Astrocyte (in vitro differentiated cells and primary cell): ENCODE measurements at regions not wholly inside any gene's neighbourhood (a gene's known extent, or its start where the extent isn't known, plus 50 kb on each side); places are given as distances from the start of the nearest gene placed in this dataset.

Experiments used
- DNase-seq: peaks from one replicate; pipeline ENCODE4 v3.0.0-alpha.2; 2010; ENCODE audit warnings: low read depth
- FAIRE-seq: peaks from 2 replicates; lab custom pipeline; 2011; peaks lifted over from hg19 to GRCh38; lab: Jason Lieb, UNC
- H2AFZ ChIP-seq: 2 replicates; pipeline ENCODE4 v1.6.0; 2012; ENCODE audit warnings: low read depth, low read length, inconsistent platforms
- H3K27ac ChIP-seq: 2 replicates; pipeline ENCODE4 v1.5.1; 2011; ENCODE audit warnings: low read depth, low read length, inconsistent platforms
- H3K27me3 ChIP-seq: 2 replicates; pipeline ENCODE4 v1.6.0; 2011; ENCODE audit warnings: low read length, inconsistent platforms; ENCODE audit not compliant: insufficient read depth
- H3K36me3 ChIP-seq: 2 replicates; pipeline ENCODE4 v1.5.1; 2011; ENCODE audit warnings: low read length, inconsistent platforms; ENCODE audit not compliant: insufficient read depth
- H3K4me1 ChIP-seq: 2 replicates; pipeline ENCODE4 v1.5.1; 2011; ENCODE audit warnings: low read length, inconsistent platforms; ENCODE audit not compliant: insufficient read depth
- H3K4me2 ChIP-seq: 2 replicates; pipeline ENCODE4 v1.6.0; 2012; ENCODE audit warnings: low read length, inconsistent platforms
- H3K4me3 ChIP-seq: 2 replicates; pipeline ENCODE4 v1.5.1; 2011; ENCODE audit warnings: low read depth, mild to moderate bottlenecking, low read length, inconsistent platforms; ENCODE audit not compliant: insufficient read depth
- H3K79me2 ChIP-seq: 2 replicates; pipeline ENCODE4 v1.6.0; 2012; ENCODE audit warnings: mild to moderate bottlenecking, low read length, inconsistent platforms; ENCODE audit not compliant: insufficient read depth
- H3K9ac ChIP-seq: 2 replicates; pipeline ENCODE4 v1.6.0; 2012; ENCODE audit warnings: mild to moderate bottlenecking, low read length, inconsistent platforms
- H3K9me3 ChIP-seq: 2 replicates; pipeline ENCODE4 v1.5.1; 2012; ENCODE audit warnings: low read depth, mild to moderate bottlenecking, low read length, inconsistent platforms; ENCODE audit not compliant: insufficient read depth
- H4K20me1 ChIP-seq: 2 replicates; pipeline ENCODE4 v1.6.0; 2012; ENCODE audit warnings: low read length, inconsistent platforms; ENCODE audit not compliant: insufficient read depth
- H3K27ac Mint-ChIP-seq: one replicate; pipeline ENCODE4 v1.8.0; 2021; ENCODE audit warnings: mild to moderate bottlenecking, mixed read lengths; ENCODE audit not compliant: unreplicated experiment
- H3K27me3 Mint-ChIP-seq: one replicate; pipeline ENCODE4 v1.8.0; 2021; ENCODE audit warnings: low read depth, mixed read lengths; ENCODE audit not compliant: unreplicated experiment
- H3K36me3 Mint-ChIP-seq: one replicate; pipeline ENCODE4 v1.8.0; 2021; ENCODE audit warnings: low read depth, mixed read lengths; ENCODE audit not compliant: unreplicated experiment
- H3K4me1 Mint-ChIP-seq: one replicate; pipeline ENCODE4 v1.8.0; 2021; ENCODE audit warnings: low read depth, mixed read lengths; ENCODE audit not compliant: unreplicated experiment
- H3K4me3 Mint-ChIP-seq: one replicate; pipeline ENCODE4 v1.8.0; 2021; ENCODE audit warnings: mild to moderate bottlenecking, moderate library complexity, mixed read lengths; ENCODE audit not compliant: unreplicated experiment
- H3K9me3 Mint-ChIP-seq: one replicate; pipeline ENCODE4 v1.8.0; 2021; ENCODE audit warnings: mild to moderate bottlenecking, mixed read lengths; ENCODE audit not compliant: unreplicated experiment
- EZH2 ChIP-seq: IDR thresholded peaks from 2 replicates; pipeline ENCODE4 v1.6.1; 2012; ENCODE audit warnings: mild to moderate bottlenecking, low read length, inconsistent platforms; ENCODE audit not compliant: insufficient read depth
- TF ChIP-seq, protein P1 (sequence below): IDR thresholded peaks from 2 replicates; pipeline ENCODE4 v1.5.1; 2011; ENCODE audit warnings: low read depth, mild to moderate bottlenecking, inconsistent platforms, low read length, moderate library complexity; ENCODE audit not compliant: insufficient read depth

- no peaks in the 10 kb centered on the region for H3K36me3 Mint-ChIP-seq
- no peak overlapping the region for H3K9ac ChIP-seq
- no peak overlapping the region for H3K4me2 ChIP-seq
Observed at GRCh38 chr9:87359264-87359663, 138.4 kb upstream of the DAPK1 start.

DNA sequence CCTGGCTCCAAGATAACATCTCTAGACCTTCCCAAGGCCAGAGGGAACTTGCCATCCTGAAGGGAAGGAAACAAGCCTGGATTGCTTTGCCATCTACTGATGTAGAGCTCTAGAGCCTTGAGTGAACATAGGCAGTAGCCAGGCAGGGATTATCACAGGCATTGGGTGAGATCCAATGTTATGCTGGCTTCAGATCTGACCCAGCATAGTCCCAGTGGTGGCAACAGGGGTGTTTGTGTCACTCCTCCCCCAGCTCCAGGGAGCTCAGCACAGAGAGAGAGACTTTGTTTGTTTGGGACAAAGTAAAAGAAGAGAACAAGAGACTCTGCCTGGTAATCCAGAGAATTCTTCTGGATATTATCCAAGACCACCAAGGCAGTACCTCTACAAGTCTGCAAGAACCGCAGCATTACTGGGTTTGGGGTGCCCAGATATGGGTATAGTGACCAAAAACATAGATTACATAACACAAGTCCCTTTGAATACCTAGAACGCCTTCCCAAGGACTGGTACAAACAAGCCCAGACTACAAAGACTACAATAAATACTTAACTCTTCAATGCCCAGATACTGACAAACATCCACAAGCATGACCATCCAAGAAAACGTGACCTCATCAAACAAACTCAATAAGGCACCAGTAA is 137.6 kb upstream of the DAPK1 start:
- no peak overlapping the region for H3K27ac Mint-ChIP-seq
- Histone ChIP-seq H3K9ac (no peak overlapping the region), H4K20me1 (no peaks in the 10 kb centered on the region), H3K9me3 (no peaks in the 10 kb centered on the region), H3K4me3 (no peak overlapping the region), H2AFZ (no peak overlapping the region), H3K4me2 (no peak overlapping the region), H3K36me3 (no peaks in the 10 kb centered on the region), H3K27ac (no peak overlapping the region), H3K4me1 (no peaks in the 10 kb centered on the region), H3K79me2 (no peaks in the 10 kb centered on the region), H3K27me3 (no peaks in the 10 kb centered on the region)
- FAIRE-seq (no peak), DNase-seq (no peak)
- no peaks in the 10 kb centered on the region for H3K36me3 Mint-ChIP-seq
- no peak overlapping the region for H3K4me3 Mint-ChIP-seq
- no peaks in the 10 kb centered on the region for H3K4me1 Mint-ChIP-seq
- no peaks in the 10 kb centered on the region for H3K27me3 Mint-ChIP-seq
- no peak for TF ChIP-seq EZH2
- TF ChIP-seq, protein P1, sequence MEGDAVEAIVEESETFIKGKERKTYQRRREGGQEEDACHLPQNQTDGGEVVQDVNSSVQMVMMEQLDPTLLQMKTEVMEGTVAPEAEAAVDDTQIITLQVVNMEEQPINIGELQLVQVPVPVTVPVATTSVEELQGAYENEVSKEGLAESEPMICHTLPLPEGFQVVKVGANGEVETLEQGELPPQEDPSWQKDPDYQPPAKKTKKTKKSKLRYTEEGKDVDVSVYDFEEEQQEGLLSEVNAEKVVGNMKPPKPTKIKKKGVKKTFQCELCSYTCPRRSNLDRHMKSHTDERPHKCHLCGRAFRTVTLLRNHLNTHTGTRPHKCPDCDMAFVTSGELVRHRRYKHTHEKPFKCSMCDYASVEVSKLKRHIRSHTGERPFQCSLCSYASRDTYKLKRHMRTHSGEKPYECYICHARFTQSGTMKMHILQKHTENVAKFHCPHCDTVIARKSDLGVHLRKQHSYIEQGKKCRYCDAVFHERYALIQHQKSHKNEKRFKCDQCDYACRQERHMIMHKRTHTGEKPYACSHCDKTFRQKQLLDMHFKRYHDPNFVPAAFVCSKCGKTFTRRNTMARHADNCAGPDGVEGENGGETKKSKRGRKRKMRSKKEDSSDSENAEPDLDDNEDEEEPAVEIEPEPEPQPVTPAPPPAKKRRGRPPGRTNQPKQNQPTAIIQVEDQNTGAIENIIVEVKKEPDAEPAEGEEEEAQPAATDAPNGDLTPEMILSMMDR, result no peak
- H3K9me3 Mint-ChIP-seq, result peaks cover 9% of the 10 kb centered on the region

More at GRCh38 chr9:87359264-87359663, 138.4 kb upstream of the DAPK1 start:
- DNase-seq, result no peak
- no peaks in the 10 kb centered on the region for H3K4me1 Mint-ChIP-seq
- H3K9me3 ChIP-seq, result no peaks in the 10 kb centered on the region
- H3K4me3 Mint-ChIP-seq, result no peak overlapping the region
- no peak overlapping the region for H3K27ac ChIP-seq
- H2AFZ ChIP-seq, result no peak overlapping the region
- TF ChIP-seq, protein P1, result no peak
- no peak for TF ChIP-seq EZH2
- no peaks in the 10 kb centered on the region for H3K36me3 ChIP-seq
- H3K9me3 Mint-ChIP-seq, result peaks cover 2% of the 10 kb centered on the region
- no peak overlapping the region for H3K4me3 ChIP-seq
- no peak for FAIRE-seq
- H3K27me3 Mint-ChIP-seq, result no peaks in the 10 kb centered on the region
- no peaks in the 10 kb centered on the region for H3K4me1 ChIP-seq
- H4K20me1 ChIP-seq, result no peaks in the 10 kb centered on the region
- no peak overlapping the region for H3K27ac Mint-ChIP-seq
- H3K27me3 ChIP-seq, result no peaks in the 10 kb centered on the region
- no peaks in the 10 kb centered on the region for H3K79me2 ChIP-seq

GRCh38 chr9:87370049-87370685 is 127.5 kb upstream of the DAPK1 start:
- peaks cover 2% of the 10 kb centered on the region for H3K27me3 Mint-ChIP-seq
- no peak overlapping the region for H3K27ac Mint-ChIP-seq
- no peak for FAIRE-seq
- Histone ChIP-seq H3K27ac (no peak overlapping the region), H3K79me2 (no peaks in the 10 kb centered on the region), H3K27me3 (peaks cover 2% of the 10 kb centered on the region), H3K4me3 (no peak overlapping the region), H3K4me2 (no peak overlapping the region), H3K9ac (no peak overlapping the region), H3K9me3 (no peaks in the 10 kb centered on the region), H4K20me1 (no peaks in the 10 kb centered on the region), H2AFZ (no peak overlapping the region), H3K4me1 (peaks cover 10% of the 10 kb centered on the region), H3K36me3 (no peaks in the 10 kb centered on the region)
- no peaks in the 10 kb centered on the region for H3K36me3 Mint-ChIP-seq
- no peaks in the 10 kb centered on the region for H3K9me3 Mint-ChIP-seq
- peaks cover 13% of the 10 kb centered on the region for H3K4me1 Mint-ChIP-seq
- H3K4me3 Mint-ChIP-seq, result no peak overlapping the region
- TF ChIP-seq EZH2, result no peak
- TF ChIP-seq, protein P1, result no peak
- peak; percentile 32 for DNase-seq
